ENCODE measurements at regions not wholly inside any gene's neighbourhood (a gene's known extent, or its start where the extent isn't known, plus 50 kb on each side); places are given as distances from the start of the nearest gene placed in this dataset.

DNA sequence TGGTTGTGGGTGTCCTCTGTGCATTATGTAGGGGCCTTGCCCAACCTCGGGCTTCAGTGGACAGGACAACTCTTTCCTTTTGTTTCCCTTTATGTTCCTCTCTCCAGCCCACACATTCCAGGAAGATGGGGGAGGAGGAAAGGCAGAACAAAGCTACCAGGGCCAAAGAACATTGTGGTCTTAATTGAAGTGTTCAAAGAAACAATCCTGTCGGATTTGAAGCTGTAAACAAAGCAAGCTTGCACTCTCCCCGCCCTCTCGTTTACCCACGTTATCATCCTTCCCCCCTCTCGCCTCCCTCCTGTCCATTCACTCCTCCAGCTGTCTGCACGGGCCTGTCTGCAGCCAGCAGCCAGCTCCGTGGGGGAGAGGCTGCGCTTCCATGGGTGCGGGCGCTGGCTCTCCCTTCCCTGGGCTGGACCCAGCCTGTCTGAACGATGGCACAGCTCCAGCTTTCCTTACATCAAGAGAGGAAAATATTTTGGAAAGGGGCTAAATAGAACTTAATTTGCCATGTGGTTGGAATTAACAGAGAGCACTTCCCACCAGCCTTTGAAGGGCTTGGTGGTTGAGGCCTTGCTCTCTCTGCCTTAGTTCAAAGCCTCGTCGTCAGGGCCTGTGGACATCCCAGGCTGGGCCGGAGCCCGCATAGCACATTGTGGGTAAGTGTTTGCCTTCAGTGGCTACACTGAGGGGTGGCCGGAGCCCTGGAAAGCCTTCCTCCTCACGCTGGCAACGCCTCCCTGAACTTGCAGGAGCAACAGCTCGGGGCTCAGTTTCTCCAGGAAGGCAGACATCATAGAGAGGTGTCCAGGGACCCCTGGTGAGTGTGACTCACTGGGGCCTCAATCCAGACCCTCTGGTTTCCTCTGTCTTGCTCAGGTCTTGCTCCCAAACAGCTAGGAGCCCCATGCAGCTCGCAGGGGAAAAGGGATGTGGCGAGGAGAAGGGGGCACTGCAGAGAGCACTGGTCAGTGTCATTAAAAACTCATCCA, 60.6 kb upstream of the HS6ST1 start:
- TF ChIP-seq, protein P1, sequence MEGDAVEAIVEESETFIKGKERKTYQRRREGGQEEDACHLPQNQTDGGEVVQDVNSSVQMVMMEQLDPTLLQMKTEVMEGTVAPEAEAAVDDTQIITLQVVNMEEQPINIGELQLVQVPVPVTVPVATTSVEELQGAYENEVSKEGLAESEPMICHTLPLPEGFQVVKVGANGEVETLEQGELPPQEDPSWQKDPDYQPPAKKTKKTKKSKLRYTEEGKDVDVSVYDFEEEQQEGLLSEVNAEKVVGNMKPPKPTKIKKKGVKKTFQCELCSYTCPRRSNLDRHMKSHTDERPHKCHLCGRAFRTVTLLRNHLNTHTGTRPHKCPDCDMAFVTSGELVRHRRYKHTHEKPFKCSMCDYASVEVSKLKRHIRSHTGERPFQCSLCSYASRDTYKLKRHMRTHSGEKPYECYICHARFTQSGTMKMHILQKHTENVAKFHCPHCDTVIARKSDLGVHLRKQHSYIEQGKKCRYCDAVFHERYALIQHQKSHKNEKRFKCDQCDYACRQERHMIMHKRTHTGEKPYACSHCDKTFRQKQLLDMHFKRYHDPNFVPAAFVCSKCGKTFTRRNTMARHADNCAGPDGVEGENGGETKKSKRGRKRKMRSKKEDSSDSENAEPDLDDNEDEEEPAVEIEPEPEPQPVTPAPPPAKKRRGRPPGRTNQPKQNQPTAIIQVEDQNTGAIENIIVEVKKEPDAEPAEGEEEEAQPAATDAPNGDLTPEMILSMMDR (IDR thresholded peaks at IDR 0.05): no peak
- no peak for TF ChIP-seq POLR2A (IDR thresholded peaks at IDR 0.05)
- H3K4me3 ChIP-seq (ENCODE audit: low read depth, poor library complexity, severe bottlenecking): no peak overlapping the region
- intact Hi-C loops (cut with DNase I; ENCODE audit: low total_unique reads): no loop called here
- DNase-seq (ENCODE audit: low spot score in 2 of 2): peak; percentile 69 to 89
- 34 to 38% methylated on average over 22 of the region's 22 CpGs for WGBS, 2 donors

- H3K4me3 ChIP-seq (ENCODE audit: low read depth, poor library complexity, severe bottlenecking): no peak overlapping the region
- no peak for TF ChIP-seq POLR2A (IDR thresholded peaks at IDR 0.05)
- TF ChIP-seq, protein P1 (IDR thresholded peaks at IDR 0.05): no peak
- 82 to 85% methylated on average over 19 to 26 of the region's 27 CpGs for WGBS, 2 donors
- peak in 1 of 2 donors; percentile 82 for DNase-seq (ENCODE audit: low spot score in 2 of 2)
- intact Hi-C loops (cut with DNase I; ENCODE audit: low total_unique reads): no loop called here
Measured at GRCh38 chr2:128380061-128380889, 61.6 kb upstream of the HS6ST1 start.

GRCh38 chr2:128380961-128381938, 62.6 kb upstream of the HS6ST1 start:
- no peak overlapping the region for H3K4me3 ChIP-seq (ENCODE audit: low read depth, poor library complexity, severe bottlenecking)
- intact Hi-C loops (cut with DNase I; ENCODE audit: low total_unique reads): no loop called here
- TF ChIP-seq, protein P1 (IDR thresholded peaks at IDR 0.05): no peak
- TF ChIP-seq POLR2A (IDR thresholded peaks at IDR 0.05): no peak
- DNase-seq (ENCODE audit: low spot score in 2 of 2): peak in 1 of 2 donors; percentile 86
- WGBS, 2 donors: 74 to 80% methylated on average over 18 of the region's 18 CpGs

- H3K4me3 ChIP-seq (ENCODE audit: low read depth, poor library complexity, severe bottlenecking): no peak overlapping the region
- WGBS, 2 donors: 95 to 96% methylated on average over 10 of the region's 10 CpGs
- intact Hi-C loops (cut with DNase I; ENCODE audit: low total_unique reads): no loop called here
- DNase-seq (ENCODE audit: low spot score in 2 of 2): peak in 1 of 2 donors; percentile 29
- TF ChIP-seq POLR2A (IDR thresholded peaks at IDR 0.05): no peak
- TF ChIP-seq, protein P1 (IDR thresholded peaks at IDR 0.05): no peak
Measured at GRCh38 chr2:128384446-128384845, 65.8 kb upstream of the HS6ST1 start.

GRCh38 chr2:128384956-128385355, 66.3 kb upstream of the HS6ST1 start:
- peak in 1 of 2 donors; percentile 68 for DNase-seq (ENCODE audit: low spot score in 2 of 2)
- TF ChIP-seq, protein P1 (IDR thresholded peaks at IDR 0.05): no peak
- TF ChIP-seq POLR2A (IDR thresholded peaks at IDR 0.05): no peak
- intact Hi-C loops (cut with DNase I; ENCODE audit: low total_unique reads): no loop called here
- WGBS, 2 donors: 80 to 91% methylated on average over 8 to 10 of the region's 10 CpGs
- H3K4me3 ChIP-seq (ENCODE audit: low read depth, poor library complexity, severe bottlenecking): no peak overlapping the region

Data from lower leg skin (tissue), 4 donors.